H1 (cell line): ENCODE measurements at regions not wholly inside any gene's neighbourhood (a gene's known extent, or its start where the extent isn't known, plus 50 kb on each side); places are given as distances from the start of the nearest gene placed in this dataset.

ENCODE experiments used
- BRCA1 ChIP-seq: IDR thresholded peaks from 2 replicates; pipeline ENCODE4 v1.6.1; 2012; ENCODE audit warnings: low read depth, low read length, improper control_type of control experiment
- GABPA ChIP-seq: IDR thresholded peaks from 2 replicates; pipeline ENCODE4 v1.6.1; 2011; ENCODE audit warnings: mild to moderate bottlenecking, low read length, moderate library complexity, borderline replicate concordance; ENCODE audit not compliant: insufficient read depth
- MAX ChIP-seq: IDR thresholded peaks from 2 replicates; pipeline ENCODE4 v1.6.1; 2012; ENCODE audit warnings: inconsistent platforms
- NRF1 ChIP-seq: IDR thresholded peaks from 2 replicates; pipeline ENCODE4 v1.6.1; 2011; ENCODE audit warnings: mild to moderate bottlenecking, low read depth, low read length, improper control_type of control experiment
- POLR2A ChIP-seq, 2 experiments: IDR thresholded peaks; 1 replicate in 1 of 2; 2 replicates in 1 of 2; pipeline ENCODE4 v1.6.1; 2011; ENCODE audit warnings: low read depth in 2 of 2, low read length in 2 of 2, mild to moderate bottlenecking in 2 of 2; ENCODE audit errors: control extremely low read depth in 1 of 2
- TEAD4 ChIP-seq: IDR thresholded peaks from 2 replicates; pipeline ENCODE4 v1.6.1; 2012; ENCODE audit warnings: low read depth, low read length, inconsistent platforms, mixed read lengths
- TF ChIP-seq, protein P1 (sequence below), 3 experiments: IDR thresholded peaks; 1 replicate in 2 of 3; 2 replicates in 1 of 3; pipeline versions ENCODE4 v1.5.1 to v1.6.1; 2011; ENCODE audit warnings: low read length in 3 of 3, mild to moderate bottlenecking in 3 of 3, inconsistent platforms in 2 of 3, low read depth in 1 of 3, moderate library complexity in 1 of 3; ENCODE audit not compliant: insufficient read depth in 1 of 3; ENCODE audit errors: control extremely low read depth in 1 of 3

DNA sequence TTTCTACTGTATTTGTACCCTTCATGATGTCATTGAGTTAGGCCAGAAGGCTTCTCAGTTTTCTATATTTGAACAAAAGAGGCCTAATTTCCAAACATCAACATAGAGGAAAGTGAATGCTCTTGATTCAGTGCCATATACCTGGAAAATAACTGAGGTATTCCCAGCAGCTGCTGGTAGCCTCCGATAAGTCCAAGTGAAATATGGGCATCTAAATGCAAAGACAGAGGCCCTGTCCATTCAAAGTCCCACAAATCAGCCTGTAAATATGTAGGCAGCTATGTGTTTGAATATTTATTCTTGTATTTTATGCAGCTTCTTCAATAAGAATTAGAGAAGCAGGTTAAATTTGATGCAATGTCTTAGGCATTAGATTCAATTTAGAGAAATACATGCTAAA lies 89.5 kb upstream of the DPP10 start:
- TF ChIP-seq NRF1 (no peak), POLR2A (IDR thresholded peaks at IDR 0.05; ENCODE audit: control extremely low read depth in 1 of 2, low read depth in 2 of 2, low read length in 2 of 2) (no peak), GABPA (no peak), BRCA1 (no peak), MAX (no peak), TEAD4 (no peak)
- TF ChIP-seq, protein P1, sequence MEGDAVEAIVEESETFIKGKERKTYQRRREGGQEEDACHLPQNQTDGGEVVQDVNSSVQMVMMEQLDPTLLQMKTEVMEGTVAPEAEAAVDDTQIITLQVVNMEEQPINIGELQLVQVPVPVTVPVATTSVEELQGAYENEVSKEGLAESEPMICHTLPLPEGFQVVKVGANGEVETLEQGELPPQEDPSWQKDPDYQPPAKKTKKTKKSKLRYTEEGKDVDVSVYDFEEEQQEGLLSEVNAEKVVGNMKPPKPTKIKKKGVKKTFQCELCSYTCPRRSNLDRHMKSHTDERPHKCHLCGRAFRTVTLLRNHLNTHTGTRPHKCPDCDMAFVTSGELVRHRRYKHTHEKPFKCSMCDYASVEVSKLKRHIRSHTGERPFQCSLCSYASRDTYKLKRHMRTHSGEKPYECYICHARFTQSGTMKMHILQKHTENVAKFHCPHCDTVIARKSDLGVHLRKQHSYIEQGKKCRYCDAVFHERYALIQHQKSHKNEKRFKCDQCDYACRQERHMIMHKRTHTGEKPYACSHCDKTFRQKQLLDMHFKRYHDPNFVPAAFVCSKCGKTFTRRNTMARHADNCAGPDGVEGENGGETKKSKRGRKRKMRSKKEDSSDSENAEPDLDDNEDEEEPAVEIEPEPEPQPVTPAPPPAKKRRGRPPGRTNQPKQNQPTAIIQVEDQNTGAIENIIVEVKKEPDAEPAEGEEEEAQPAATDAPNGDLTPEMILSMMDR (IDR thresholded peaks at IDR 0.05; ENCODE audit: control extremely low read depth in 1 of 3, insufficient read depth in 1 of 3, low read depth in 1 of 3, low read length in 3 of 3), result no peak
